OCI-LY1 (cell line): ENCODE measurements at regions not wholly inside any gene's neighbourhood (a gene's known extent, or its start where the extent isn't known, plus 50 kb on each side); places are given as distances from the start of the nearest gene placed in this dataset.

Source experiments
- H2AFZ ChIP-seq: fragments of 200-600 bp; sonication (generic), shearing (Covaris generic); 2 replicates; pipeline ENCODE4 v1.6.0; 2014; ENCODE audit warnings: antibody characterized with exemption, mild to moderate bottlenecking, low read length
- H3F3A ChIP-seq: fragments of 200-600 bp; sonication (generic), shearing (Covaris generic); 2 replicates; pipeline ENCODE4 v1.6.0; 2014; ENCODE audit warnings: mild to moderate bottlenecking, antibody characterized with exemption, low read length, moderate library complexity; ENCODE audit not compliant: insufficient read depth
- H3K27ac ChIP-seq: fragments of 200-600 bp; sonication (generic); 2 replicates; pipeline ENCODE4 v1.5.1; 2014; ENCODE audit warnings: low read length, mixed run types, mild to moderate bottlenecking, low read depth; ENCODE audit not compliant: poor library complexity, severe bottlenecking
- H3K27me3 ChIP-seq: fragments of 200-600 bp; sonication (generic); 2 replicates; pipeline ENCODE4 v1.6.0; 2014; ENCODE audit warnings: antibody characterized with exemption, mild to moderate bottlenecking, low read length, moderate library complexity; ENCODE audit not compliant: insufficient read depth
- H3K36me3 ChIP-seq: fragments of 200-600 bp; sonication (generic); 2 replicates; pipeline ENCODE4 v1.6.1; 2014; ENCODE audit warnings: mild to moderate bottlenecking, antibody characterized with exemption, low read length, moderate library complexity, mixed read lengths; ENCODE audit not compliant: insufficient read depth
- H3K4me1 ChIP-seq: fragments of 200-600 bp; sonication (generic); 2 replicates; pipeline ENCODE4 v1.5.1; 2014; ENCODE audit warnings: mild to moderate bottlenecking, low read length, moderate library complexity; ENCODE audit not compliant: insufficient read depth, severe bottlenecking
- H3K4me2 ChIP-seq: fragments of 200-600 bp; sonication (generic), shearing (Covaris generic); 2 replicates; pipeline ENCODE4 v1.6.1; 2014; ENCODE audit warnings: low read length
- H3K4me3 ChIP-seq: fragments of 200-600 bp; sonication (generic); 2 replicates; pipeline ENCODE4 v1.5.1; 2014; ENCODE audit warnings: low read length, low read depth, mild to moderate bottlenecking, mixed read lengths; ENCODE audit not compliant: poor library complexity, severe bottlenecking
- H3K79me2 ChIP-seq: fragments of 200-600 bp; shearing (Covaris generic); 2 replicates; pipeline ENCODE4 v1.6.1; 2016; ENCODE audit warnings: mixed run types, low read length, mixed read lengths; ENCODE audit not compliant: insufficient read depth
- H3K9ac ChIP-seq: fragments of 200-600 bp; sonication (generic), shearing (Covaris generic); 2 replicates; pipeline ENCODE4 v1.6.1; 2014; ENCODE audit warnings: mild to moderate bottlenecking, low read length, mixed read lengths
- H3K9me2 ChIP-seq: fragments of 200-600 bp; sonication (generic), shearing (Covaris generic); 2 replicates; pipeline ENCODE4 v1.6.1; 2014; ENCODE audit warnings: low read depth, mild to moderate bottlenecking, low read length, mixed read lengths
- H3K9me3 ChIP-seq: fragments of 200-600 bp; shearing (Covaris generic); 2 replicates; pipeline ENCODE4 v1.6.1; 2014; ENCODE audit warnings: low read length, mixed read lengths
- H4K20me1 ChIP-seq: fragments of 200-600 bp; sonication (generic), shearing (Covaris generic); 2 replicates; pipeline ENCODE4 v1.6.0; 2016; ENCODE audit warnings: mild to moderate bottlenecking, low read length; ENCODE audit not compliant: insufficient read depth
- CTCF ChIP-seq: fragments of 200-600 bp; sonication (generic), shearing (Covaris generic); IDR thresholded peaks from 2 replicates; pipeline ENCODE4 v1.5.1; 2017; ENCODE audit warnings: mild to moderate bottlenecking, antibody characterized with exemption, low read length, moderate library complexity, mixed read lengths
- EZH2 ChIP-seq: fragments of 200-600 bp; sonication (generic), shearing (Covaris generic); IDR thresholded peaks from 2 replicates; pipeline ENCODE4 v1.8.0; 2017; ENCODE audit warnings: borderline replicate concordance, mixed run types, mild to moderate bottlenecking, antibody characterized with exemption, low read length, moderate library complexity, mixed read lengths

- no peak overlapping the region for H3K4me3 ChIP-seq
- H3K27ac ChIP-seq: no peak overlapping the region
- TF ChIP-seq CTCF (no peak), EZH2 (no peak)
- H2AFZ ChIP-seq: no peak overlapping the region
- no peaks in the 10 kb centered on the region for H3K4me1 ChIP-seq
- no peaks in the 10 kb centered on the region for H3F3A ChIP-seq
- H4K20me1 ChIP-seq: no peaks in the 10 kb centered on the region
- H3K9ac ChIP-seq: no peak overlapping the region
- H3K4me2 ChIP-seq: no peak overlapping the region
- no peaks in the 10 kb centered on the region for H3K9me3 ChIP-seq
- no peaks in the 10 kb centered on the region for H3K27me3 ChIP-seq
- no peaks in the 10 kb centered on the region for H3K9me2 ChIP-seq
- no peaks in the 10 kb centered on the region for H3K79me2 ChIP-seq
- H3K36me3 ChIP-seq: no peaks in the 10 kb centered on the region
Observed at GRCh38 chr4:12595986-12596385, 888.2 kb downstream of the RAB28 start.

- H3K9ac ChIP-seq: no peak overlapping the region
- no peaks in the 10 kb centered on the region for H3K27me3 ChIP-seq
- H4K20me1 ChIP-seq: no peaks in the 10 kb centered on the region
- H3K79me2 ChIP-seq: no peaks in the 10 kb centered on the region
- H3K36me3 ChIP-seq: no peaks in the 10 kb centered on the region
- H3F3A ChIP-seq: no peaks in the 10 kb centered on the region
- no peaks in the 10 kb centered on the region for H3K4me1 ChIP-seq
- H3K27ac ChIP-seq: no peak overlapping the region
- H3K9me3 ChIP-seq: no peaks in the 10 kb centered on the region
- H3K9me2 ChIP-seq: no peaks in the 10 kb centered on the region
- no peak overlapping the region for H3K4me3 ChIP-seq
- no peak overlapping the region for H2AFZ ChIP-seq
- TF ChIP-seq CTCF: no peak
- TF ChIP-seq EZH2: no peak
- H3K4me2 ChIP-seq: no peak overlapping the region
Observed at GRCh38 chr4:12595489-12595888, 888.7 kb downstream of the RAB28 start.

GRCh38 chr4:12588582-12588981, 895.6 kb downstream of the RAB28 start:
- Histone ChIP-seq H3K4me3 (no peak overlapping the region), H3K27me3 (no peaks in the 10 kb centered on the region), H4K20me1 (no peaks in the 10 kb centered on the region), H3K4me1 (no peaks in the 10 kb centered on the region), H3K9ac (no peak overlapping the region), H3K36me3 (no peaks in the 10 kb centered on the region), H3K9me2 (no peaks in the 10 kb centered on the region), H3K9me3 (no peaks in the 10 kb centered on the region), H3K4me2 (no peak overlapping the region), H3F3A (no peaks in the 10 kb centered on the region), H3K79me2 (no peaks in the 10 kb centered on the region), H2AFZ (no peak overlapping the region), H3K27ac (no peak overlapping the region)
- no peak for TF ChIP-seq EZH2

- TF ChIP-seq CTCF (no peak), EZH2 (no peak)
- no peaks in the 10 kb centered on the region for H3F3A ChIP-seq
- no peak overlapping the region for H3K4me2 ChIP-seq
- no peak overlapping the region for H3K9ac ChIP-seq
- no peaks in the 10 kb centered on the region for H3K36me3 ChIP-seq
- H3K4me1 ChIP-seq: no peaks in the 10 kb centered on the region
- H3K27ac ChIP-seq: no peak overlapping the region
- no peaks in the 10 kb centered on the region for H3K27me3 ChIP-seq
- no peaks in the 10 kb centered on the region for H3K9me2 ChIP-seq
- no peak overlapping the region for H3K4me3 ChIP-seq
- no peaks in the 10 kb centered on the region for H3K9me3 ChIP-seq
- H3K79me2 ChIP-seq: no peaks in the 10 kb centered on the region
- no peak overlapping the region for H2AFZ ChIP-seq
- no peaks in the 10 kb centered on the region for H4K20me1 ChIP-seq
Observed at GRCh38 chr4:12586242-12587006, 897.7 kb downstream of the RAB28 start.
